Hematopoietic multipotent progenitor cell treated with erythropoietin and hydrocortisone succinate and interleukin-3 and kit ligand, for 8 days (in vitro differentiated cells): ENCODE measurements at regions not wholly inside any gene's neighbourhood (a gene's known extent, or its start where the extent isn't known, plus 50 kb on each side); places are given as distances from the start of the nearest gene placed in this dataset.

Source experiments
- DNase-seq: peaks from one replicate; pipeline ENCODE4 v3.0.0-alpha.2; 2015

- DNase-seq: no peak
These were observed 196.1 kb downstream of the LY86 start for GRCh38 chr6:6784514-6785162.

- DNase-seq: no peak
These were observed 196.6 kb downstream of the LY86 start for GRCh38 chr6:6785163-6785521.

DNA sequence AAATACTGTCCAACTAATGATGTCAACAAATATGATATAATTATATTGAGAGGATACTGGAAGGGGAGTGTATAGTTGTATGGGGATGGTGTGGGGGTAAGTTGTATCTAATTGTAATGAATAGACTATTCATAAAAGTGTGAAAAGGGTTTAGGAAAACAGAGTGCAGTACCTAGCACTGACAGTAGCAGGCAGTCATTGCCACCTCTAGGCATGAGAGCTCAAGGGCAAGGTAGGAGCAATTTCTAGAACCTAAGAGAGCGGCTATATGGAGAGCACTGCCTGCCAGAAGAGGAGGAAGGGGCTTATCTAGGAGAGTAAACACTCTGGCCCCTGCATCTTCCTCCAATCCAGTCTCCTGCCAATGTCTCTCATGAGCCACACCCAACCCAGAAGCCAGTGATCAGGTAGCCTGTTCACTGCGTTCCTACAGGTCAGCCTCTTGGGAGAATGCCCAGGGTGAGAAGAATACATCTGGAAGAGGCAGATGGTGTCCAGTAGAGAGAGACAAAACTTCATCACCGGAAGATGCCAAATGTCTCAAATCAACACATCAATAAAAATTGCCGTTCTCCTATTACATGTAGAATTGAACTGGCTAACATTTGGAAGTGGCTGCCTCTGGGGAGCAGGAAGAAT, 200.0 kb downstream of the LY86 start:
- DNase-seq: peak; percentile 56

DNA sequence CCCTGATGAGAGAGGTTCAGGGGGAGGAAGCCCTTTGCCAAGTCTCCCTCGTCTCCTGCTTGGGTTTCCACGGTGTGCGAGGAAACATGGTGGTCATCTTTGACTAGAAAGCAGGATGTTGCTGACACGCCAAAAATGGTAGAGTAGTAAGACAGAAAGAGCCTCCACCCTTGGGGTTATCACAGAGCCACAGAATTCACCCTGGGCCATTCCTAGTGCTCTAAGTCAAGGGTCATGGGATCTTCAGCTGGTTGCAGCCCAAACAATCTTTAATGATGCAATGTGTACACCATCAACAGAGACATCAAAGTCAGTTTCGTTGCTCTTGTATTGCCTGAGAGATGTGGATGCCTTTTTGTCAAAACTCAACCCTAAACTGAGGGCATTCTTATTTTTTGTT, 201.9 kb downstream of the LY86 start:
- peak; percentile 41 for DNase-seq

DNA sequence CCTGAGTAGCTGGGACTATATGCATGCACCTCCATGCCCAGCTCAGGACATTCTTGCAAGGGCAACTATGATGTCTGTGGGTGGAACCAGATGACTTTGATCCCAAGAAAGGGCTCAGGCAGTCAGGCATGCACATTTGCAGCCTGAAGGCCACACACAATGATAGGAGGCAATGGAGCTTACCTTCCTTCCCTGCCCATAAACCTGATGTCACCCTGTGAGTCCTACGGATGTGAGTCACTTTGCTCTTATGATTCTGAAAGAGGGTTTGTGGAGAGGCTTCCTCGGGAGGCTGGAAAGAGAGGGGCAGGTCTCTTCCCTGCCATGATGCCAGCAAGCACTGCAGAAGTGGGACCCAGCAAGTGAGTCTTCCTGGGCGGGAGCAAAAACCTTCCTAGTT, 202.4 kb downstream of the LY86 start:
- DNase-seq: no peak

GRCh38 chr6:6793388-6794250, 205.1 kb downstream of the LY86 start:
- no peak for DNase-seq

DNA sequence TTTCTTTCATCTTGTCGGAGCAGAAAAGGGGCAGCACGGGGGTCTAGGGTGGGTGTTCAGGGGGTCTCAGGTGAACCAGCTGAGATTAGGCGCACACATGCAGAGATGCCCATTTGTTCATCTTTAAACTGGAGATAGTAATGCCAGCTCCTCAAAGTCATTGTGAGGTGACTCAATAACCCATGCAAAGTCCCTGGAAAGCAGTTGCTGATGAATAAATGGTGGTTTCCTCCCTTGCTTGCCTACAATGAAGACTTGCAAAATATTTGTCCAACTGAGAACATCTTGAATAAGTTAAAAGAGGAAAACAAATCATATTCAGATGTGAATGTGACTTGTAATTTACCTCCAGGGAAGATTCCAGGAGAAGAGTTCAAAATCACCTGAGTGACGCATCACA, 206.9 kb downstream of the LY86 start:
- DNase-seq: no peak

- no peak for DNase-seq
These were observed 208.3 kb downstream of the LY86 start for GRCh38 chr6:6796818-6797217.

- no peak for DNase-seq
These were observed 209.9 kb downstream of the LY86 start for GRCh38 chr6:6798448-6798860.

- no peak for DNase-seq
These were observed 212.4 kb downstream of the LY86 start for GRCh38 chr6:6801005-6801335.

DNA sequence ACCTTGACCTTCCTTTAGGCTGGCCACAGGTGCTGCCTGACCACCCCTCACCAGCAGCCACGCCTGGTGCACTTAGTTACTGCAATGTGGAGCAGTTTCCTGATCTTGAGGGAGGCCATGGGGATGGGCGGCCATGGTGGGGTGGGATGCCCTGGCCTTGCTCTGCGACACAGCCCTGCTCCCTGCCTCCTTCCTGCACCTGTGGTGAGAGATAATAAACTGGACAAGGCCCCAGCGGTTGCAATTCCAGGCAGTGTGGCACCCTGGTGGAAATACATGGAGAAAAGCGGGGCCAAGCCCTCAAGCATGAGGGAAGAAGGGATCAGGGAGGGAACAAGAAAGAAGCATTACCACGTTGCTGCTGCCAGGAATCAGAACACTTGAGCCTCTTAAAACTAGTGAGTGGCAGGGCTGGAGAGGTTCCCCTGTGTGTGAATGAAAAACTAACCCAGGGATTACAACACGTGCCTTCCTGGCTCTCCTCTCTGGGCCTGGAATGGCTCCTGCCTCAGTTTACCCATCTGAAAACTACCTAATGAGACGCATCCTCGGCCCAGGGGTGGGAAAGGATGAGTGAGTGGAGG, 213.2 kb downstream of the LY86 start:
- DNase-seq: no peak

GRCh38 chr6:6803180-6803977, 214.9 kb downstream of the LY86 start:
- DNase-seq: no peak

- DNase-seq: no peak
These were observed 216.5 kb downstream of the LY86 start for GRCh38 chr6:6804843-6805615.

DNA sequence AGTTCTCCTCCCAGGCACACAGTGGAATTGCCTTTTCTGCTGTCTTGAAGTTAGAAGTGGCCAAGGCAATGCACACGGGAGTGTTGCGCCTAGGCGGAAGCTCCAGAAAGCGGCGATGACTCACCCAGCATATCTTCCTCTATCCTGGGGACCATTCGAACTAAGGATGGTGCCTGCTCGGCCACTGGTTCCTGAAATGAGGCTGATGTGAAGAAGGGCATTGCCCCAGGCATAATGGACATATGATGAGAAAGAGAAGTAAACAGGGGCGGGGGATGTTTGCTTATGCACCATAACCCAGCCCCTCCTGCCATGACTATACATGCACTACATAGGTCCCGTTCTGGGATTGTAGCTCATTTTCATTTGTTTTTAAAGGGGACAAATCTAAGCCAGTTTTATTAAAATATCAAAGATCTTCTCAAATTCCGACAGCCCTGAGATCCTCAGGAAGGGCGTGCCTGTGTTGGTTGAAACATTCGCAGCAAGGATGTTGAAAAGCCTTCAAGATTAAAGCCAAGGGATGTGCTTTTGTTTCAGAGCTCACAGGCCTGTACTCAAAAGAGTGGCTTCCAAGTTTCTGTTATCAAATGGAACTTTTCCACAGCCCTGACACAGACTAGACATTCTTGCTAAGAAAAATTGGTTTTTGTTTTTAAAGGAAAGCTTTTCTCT, 218.5 kb downstream of the LY86 start:
- DNase-seq: no peak

GRCh38 chr6:6808343-6808742, 219.8 kb downstream of the LY86 start:
- DNase-seq: no peak

DNA sequence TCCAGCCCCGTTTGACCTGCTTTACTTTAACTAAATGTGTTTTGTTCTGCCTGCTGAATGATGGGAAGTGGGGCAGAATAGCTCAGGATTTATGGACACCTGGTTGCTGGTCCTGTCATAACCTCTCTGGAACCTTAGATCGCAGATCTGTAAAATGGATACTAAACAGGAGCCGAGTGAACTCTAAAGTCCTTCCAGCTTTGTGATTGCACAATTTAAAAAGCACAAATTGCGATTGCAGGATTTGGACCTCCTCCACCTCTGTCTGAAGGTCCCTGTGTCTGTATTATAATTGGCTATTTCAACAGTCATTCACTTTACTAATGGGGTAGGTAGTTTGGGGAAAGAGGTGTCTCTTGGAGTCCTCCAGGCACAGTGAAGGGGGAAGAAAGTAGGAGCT, 220.4 kb downstream of the LY86 start:
- no peak for DNase-seq

GRCh38 chr6:6810727-6811126, 222.2 kb downstream of the LY86 start:
- no peak for DNase-seq

DNA sequence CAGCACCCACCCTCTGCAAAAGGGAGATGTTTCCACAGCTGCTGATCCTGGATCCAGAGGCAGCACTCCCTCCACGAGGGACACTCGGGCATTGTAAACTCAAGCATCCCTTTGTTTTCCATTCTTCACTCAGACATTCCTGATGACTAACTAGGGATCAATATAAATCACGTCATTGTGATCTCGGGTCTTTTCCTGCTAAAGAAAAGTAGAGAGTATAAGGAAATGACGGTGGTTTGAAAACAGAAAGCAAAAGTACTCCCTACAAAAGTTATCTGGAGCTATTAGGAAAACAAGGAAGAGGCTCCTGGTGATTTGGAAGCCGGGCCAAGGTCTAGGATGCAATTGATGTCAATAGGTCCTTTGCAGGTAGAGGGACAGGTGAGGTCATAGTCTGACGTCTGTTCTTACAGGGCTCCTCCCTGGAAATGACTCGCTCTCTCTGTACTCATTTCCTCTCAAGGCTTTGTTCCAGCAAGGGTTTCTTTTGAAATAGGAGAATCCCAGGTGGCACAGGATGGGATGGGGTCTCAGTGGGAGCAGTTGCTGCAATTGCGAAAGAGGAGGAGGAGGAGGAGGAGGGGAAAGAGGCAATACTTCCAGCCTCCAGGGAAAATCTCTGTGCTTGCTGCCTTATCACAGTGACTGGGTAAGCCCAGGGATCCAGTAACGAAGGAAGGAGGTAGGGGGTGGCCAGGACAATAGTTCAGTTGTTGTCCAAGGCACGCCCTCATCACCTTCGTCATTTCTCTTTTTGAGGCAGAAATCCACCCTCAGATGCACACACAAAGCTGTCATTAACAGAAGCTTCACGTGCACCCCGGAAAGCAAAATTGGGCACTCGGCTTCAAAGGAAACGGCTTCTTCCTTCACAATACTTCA, 222.8 kb downstream of the LY86 start:
- no peak for DNase-seq

DNA sequence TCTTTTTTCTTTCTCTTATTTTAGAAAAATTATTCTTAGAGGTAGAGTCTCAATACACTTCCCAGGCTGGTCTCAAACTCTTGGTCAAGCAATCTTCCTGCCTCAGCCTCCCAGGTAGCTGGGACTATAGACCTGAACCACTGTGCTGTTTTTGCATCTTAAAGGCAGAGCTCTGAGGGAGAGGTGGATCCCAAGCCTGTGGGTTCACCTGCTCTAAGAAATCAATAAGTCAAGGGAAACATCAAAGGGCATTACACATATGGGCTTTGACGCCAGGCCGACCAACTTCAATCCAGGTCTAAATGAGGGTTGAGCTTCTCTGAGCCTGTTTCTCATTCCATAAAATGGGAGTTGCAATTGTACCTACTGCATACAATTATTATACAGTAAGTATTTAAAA, 223.9 kb downstream of the LY86 start:
- no peak for DNase-seq

DNA sequence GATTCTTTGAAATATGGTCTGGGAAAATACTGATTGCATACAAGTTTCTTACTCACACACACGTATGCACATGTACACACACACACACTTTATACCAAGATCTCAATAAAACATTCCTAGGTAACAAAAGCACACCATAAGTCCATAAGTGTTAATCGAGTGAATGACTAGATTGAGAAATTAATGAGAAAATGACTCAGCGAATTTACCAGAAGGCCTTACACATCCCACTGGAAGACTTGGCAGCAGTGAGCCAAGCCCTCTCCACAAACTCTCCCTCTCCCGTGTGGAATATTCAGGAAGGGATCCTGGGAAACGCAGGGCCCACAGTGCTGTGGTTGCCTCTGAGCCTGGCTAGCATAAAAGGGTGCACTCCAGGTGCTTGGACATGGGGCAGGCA, 227.2 kb downstream of the LY86 start:
- no peak for DNase-seq

- no peak for DNase-seq
These were observed 228.2 kb downstream of the LY86 start for GRCh38 chr6:6816716-6817115.
